SK-N-SH treated with all-trans-retinoic acid at 6 μM for 48 hours (cell line): ENCODE measurements at regions not wholly inside any gene's neighbourhood (a gene's known extent, or its start where the extent isn't known, plus 50 kb on each side); places are given as distances from the start of the nearest gene placed in this dataset.
"Not testable (repeated sequence)": the region's sequence is repeated elsewhere in the genome, so short reads cannot be mapped to it uniquely, and the experiment has no call there.

Experiments
- ATAC-seq: fragments of 200-7000 bp; cut with Tn5 transposase; 3 replicates; pipeline ENCODE4 v1.9.1; 2020; ENCODE audit warnings: mild to moderate bottlenecking, moderate library complexity
- ARNTL ChIP-seq: fragments of 450-650 bp; formaldehyde crosslinking; IDR thresholded peaks from 2 replicates; pipeline ENCODE4 v1.5.0; 2020; ENCODE audit warnings: low read depth, mild to moderate bottlenecking, moderate library complexity, borderline replicate concordance
- BACH2 ChIP-seq: fragments of 250-450 bp; sonication (Bioruptor Pico); IDR thresholded peaks from 2 replicates; pipeline ENCODE4 v1.9.0; 2021; ENCODE audit warnings: mild to moderate bottlenecking, borderline replicate concordance
- CREB5 ChIP-seq: fragments of 250-450 bp; sonication (Bioruptor Pico); IDR thresholded peaks from 2 replicates; pipeline ENCODE4 v1.5.1; 2020; ENCODE audit warnings: low read depth, mild to moderate bottlenecking, moderate library complexity
- CSDC2 ChIP-seq: fragments of 250-450 bp; sonication (Bioruptor Pico); IDR thresholded peaks from 2 replicates; pipeline ENCODE4 v1.5.0; 2020; ENCODE audit warnings: mild to moderate bottlenecking, moderate library complexity
- CSRNP3 ChIP-seq: fragments of 250-450 bp; sonication (Bioruptor Pico); IDR thresholded peaks from 2 replicates; pipeline ENCODE4 v1.5.1; 2021; ENCODE audit warnings: mild to moderate bottlenecking, moderate library complexity
- ESRRG ChIP-seq: fragments of 250-450 bp; sonication (Bioruptor Pico); IDR thresholded peaks from 2 replicates; pipeline ENCODE4 v1.6.1; 2021; ENCODE audit warnings: mild to moderate bottlenecking
- ISL1 ChIP-seq: fragments of 250-450 bp; sonication (Bioruptor Pico); IDR thresholded peaks from 2 replicates; pipeline ENCODE4 v2.1.2; 2022; ENCODE audit warnings: mild to moderate bottlenecking, moderate library complexity
- OSR1 ChIP-seq: fragments of 250-450 bp; sonication (Bioruptor Pico); IDR thresholded peaks from 2 replicates; pipeline ENCODE4 v1.8.0; 2022; ENCODE audit warnings: moderate library complexity, mild to moderate bottlenecking, inconsistent platforms
- PATZ1 ChIP-seq: fragments of 250-450 bp; sonication (Bioruptor Pico); IDR thresholded peaks from 2 replicates; pipeline ENCODE4 v1.8.0; 2020; ENCODE audit warnings: mild to moderate bottlenecking, moderate library complexity, borderline replicate concordance
- POU6F1 ChIP-seq: fragments of 250-450 bp; sonication (Bioruptor Pico); IDR thresholded peaks from 2 replicates; pipeline ENCODE4 v1.8.0; 2021; ENCODE audit warnings: low read depth, mild to moderate bottlenecking, moderate library complexity, borderline replicate concordance
- PPARA ChIP-seq: fragments of 250-450 bp; sonication (Bioruptor Pico); IDR thresholded peaks from 2 replicates; pipeline ENCODE4 v1.5.0; 2020; ENCODE audit warnings: mild to moderate bottlenecking, borderline replicate concordance
- RARB ChIP-seq: fragments of 250-450 bp; sonication (Bioruptor Pico); IDR thresholded peaks from 2 replicates; pipeline ENCODE4 v1.8.0; 2021; ENCODE audit warnings: mild to moderate bottlenecking, moderate library complexity
- TCF4 ChIP-seq: fragments of 250-450 bp; sonication (Bioruptor Pico); IDR thresholded peaks from 2 replicates; pipeline ENCODE4 v1.8.0; 2021; ENCODE audit warnings: mild to moderate bottlenecking, moderate library complexity, borderline replicate concordance
- TOX ChIP-seq: fragments of 250-450 bp; sonication (Bioruptor Pico); IDR thresholded peaks from 2 replicates; pipeline ENCODE4 v1.8.0; 2021; ENCODE audit warnings: mild to moderate bottlenecking, moderate library complexity, borderline replicate concordance
- TSHZ2 ChIP-seq: fragments of 250-450 bp; sonication (Bioruptor Pico); IDR thresholded peaks from 2 replicates; pipeline ENCODE4 v1.5.0; 2020; ENCODE audit warnings: mild to moderate bottlenecking, moderate library complexity
- ZC3H10 ChIP-seq: fragments of 250-450 bp; sonication (Bioruptor Pico); IDR thresholded peaks from 2 replicates; pipeline ENCODE4 v1.5.1; 2021; ENCODE audit warnings: mild to moderate bottlenecking, moderate library complexity
- ZFP3 ChIP-seq: fragments of 250-450 bp; sonication (Bioruptor Pico); IDR thresholded peaks from 2 replicates; pipeline ENCODE4 v1.5.0; 2020; ENCODE audit warnings: mild to moderate bottlenecking, moderate library complexity
- ZFP30 ChIP-seq: fragments of 450-650 bp; formaldehyde crosslinking; IDR thresholded peaks from 2 replicates; pipeline ENCODE4 v1.5.0; 2022; ENCODE audit warnings: mild to moderate bottlenecking, moderate library complexity
- ZNF565 ChIP-seq: fragments of 450-650 bp; formaldehyde crosslinking; conservative IDR thresholded peaks from 2 replicates; pipeline ENCODE4 v1.5.0; 2020; ENCODE audit warnings: low read depth, mild to moderate bottlenecking, moderate library complexity
- ZNF70 ChIP-seq: fragments of 450-650 bp; formaldehyde crosslinking; IDR thresholded peaks from 2 replicates; pipeline ENCODE4 v1.5.0; 2020; ENCODE audit warnings: mild to moderate bottlenecking, moderate library complexity
- ZNF8 ChIP-seq: fragments of 450-650 bp; formaldehyde crosslinking; IDR thresholded peaks from 2 replicates; pipeline ENCODE4 v1.5.0; 2020; ENCODE audit warnings: mild to moderate bottlenecking, moderate library complexity

- TF ChIP-seq TSHZ2 (CRISPR knock-in tag) (no peak), TOX (CRISPR knock-in tag) (no peak), CSRNP3 (no peak), PPARA (CRISPR knock-in tag) (no peak), CSDC2 (CRISPR knock-in tag) (no peak), ZNF70 (CRISPR knock-in tag) (no peak), ESRRG (CRISPR knock-in tag) (no peak), ZFP30 (CRISPR knock-in tag) (no peak), ISL1 (CRISPR knock-in tag) (no peak), ZNF8 (no peak), BACH2 (no peak), RARB (CRISPR knock-in tag) (no peak), POU6F1 (no peak), ZC3H10 (CRISPR knock-in tag) (no peak)
- ATAC-seq = peak; percentile 63
Observed at GRCh38 chrX:150088766-150089518, 150.7 kb upstream of the EOLA2 start.

- not testable (repeated sequence) for ATAC-seq
Observed at GRCh38 chrX:150091300-150091699, 153.0 kb upstream of the EOLA2 start.

GRCh38 chrX:150092549-150092948, 154.3 kb upstream of the EOLA2 start:
- TF ChIP-seq TSHZ2 (CRISPR knock-in tag) (no peak), CREB5 (CRISPR knock-in tag) (no peak), PATZ1 (no peak), OSR1 (CRISPR knock-in tag) (no peak), ESRRG (CRISPR knock-in tag) (no peak), ZNF565 (CRISPR knock-in tag) (no peak), PPARA (CRISPR knock-in tag) (no peak), ZC3H10 (CRISPR knock-in tag) (no peak), RARB (CRISPR knock-in tag) (no peak), POU6F1 (no peak), ARNTL (CRISPR knock-in tag) (no peak), TCF4 (no peak), ZNF70 (CRISPR knock-in tag) (no peak), BACH2 (no peak), ZFP3 (no peak), CSRNP3 (no peak)
- no peak for ATAC-seq
